GM23248 (cell line): ENCODE measurements at regions not wholly inside any gene's neighbourhood (a gene's known extent, or its start where the extent isn't known, plus 50 kb on each side); places are given as distances from the start of the nearest gene placed in this dataset.

ENCODE experiments used
- EZH2 ChIP-seq: fragments of 200-600 bp; sonication (generic); IDR thresholded peaks from 2 replicates; pipeline ENCODE4 v1.6.1; 2018; ENCODE audit warnings: antibody characterized with exemption, mild to moderate bottlenecking; ENCODE audit not compliant: insufficient read depth, poor library complexity, severe bottlenecking
- EZH2phosphoT487 ChIP-seq: fragments of 200-600 bp; sonication (generic); IDR thresholded peaks from 2 replicates; pipeline ENCODE4 v1.6.1; 2018; ENCODE audit warnings: antibody characterized with exemption, moderate library complexity, mild to moderate bottlenecking, low read depth; ENCODE audit not compliant: insufficient read depth

DNA sequence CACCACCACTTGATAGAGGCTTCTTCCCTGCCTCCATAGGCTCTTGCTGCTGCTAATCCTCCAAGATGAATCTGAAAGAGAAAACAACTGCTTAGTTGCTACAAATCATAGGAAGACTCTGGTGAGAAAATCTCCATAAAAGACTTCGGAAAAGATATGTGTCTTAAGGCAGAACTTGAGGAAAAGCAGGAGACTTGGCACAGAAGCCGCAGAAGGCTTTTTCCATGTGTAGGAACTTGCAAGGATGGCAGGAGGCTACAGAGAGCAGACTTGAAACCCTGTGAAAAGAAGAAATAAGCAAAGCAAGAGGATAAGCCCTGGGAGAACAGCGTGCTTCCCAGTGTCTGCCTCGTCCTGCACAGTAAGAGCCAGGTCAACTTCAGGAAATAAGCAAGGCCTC, 128.2 kb upstream of the NDUFV2 start:
- TF ChIP-seq EZH2 (no peak), EZH2phosphoT487 (no peak)
